Ramos (cell line): ENCODE measurements at regions not wholly inside any gene's neighbourhood (a gene's known extent, or its start where the extent isn't known, plus 50 kb on each side); places are given as distances from the start of the nearest gene placed in this dataset.
"Not testable (repeated sequence)": the region's sequence is repeated elsewhere in the genome, so short reads cannot be mapped to it uniquely, and the experiment has no call there.

Source experiments
- in situ Hi-C: fragments of 300-500 bp; cut with MboI; formaldehyde crosslinking; loops from one replicate; pipeline ENCODE4 v1.14.3; 2022; ENCODE audit warnings: low sequenced_read_pairs; ENCODE audit not compliant: unreplicated experiment

DNA sequence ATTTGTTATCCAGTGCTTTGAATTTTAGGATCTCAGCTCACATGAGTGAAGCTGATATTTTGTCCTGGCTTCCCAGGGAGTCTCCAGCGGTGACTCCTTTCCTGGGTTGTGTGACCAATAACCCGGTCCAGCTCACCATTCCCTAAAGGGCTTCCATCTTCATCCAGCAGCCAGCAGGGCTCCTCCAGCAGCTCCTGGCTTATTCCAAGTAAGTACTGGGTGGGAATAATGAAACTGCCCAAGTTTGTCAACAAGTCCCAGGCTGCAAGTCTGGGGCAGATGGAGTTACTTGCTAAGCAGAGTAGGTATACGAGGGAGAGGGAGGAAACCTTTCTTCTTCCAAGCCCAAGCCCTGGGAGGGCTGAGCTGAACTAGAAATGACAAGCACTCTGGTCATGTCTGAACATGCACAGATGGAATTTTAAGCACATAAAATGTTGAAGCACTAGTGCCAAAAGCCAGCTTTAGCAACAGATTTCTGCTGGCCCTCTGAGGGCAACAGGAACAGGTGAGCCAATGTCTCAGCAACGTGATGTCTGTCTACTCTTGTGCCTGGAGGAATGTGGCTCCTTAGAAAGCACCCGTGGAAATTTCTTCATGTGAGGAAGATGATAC, 153.7 kb upstream of the DAPK1 start:
- in situ Hi-C loops: loop anchor here (25.0 kb wide), 1 partner anchor 907 kb away; no protein-coding TSS in a partner anchor

DNA sequence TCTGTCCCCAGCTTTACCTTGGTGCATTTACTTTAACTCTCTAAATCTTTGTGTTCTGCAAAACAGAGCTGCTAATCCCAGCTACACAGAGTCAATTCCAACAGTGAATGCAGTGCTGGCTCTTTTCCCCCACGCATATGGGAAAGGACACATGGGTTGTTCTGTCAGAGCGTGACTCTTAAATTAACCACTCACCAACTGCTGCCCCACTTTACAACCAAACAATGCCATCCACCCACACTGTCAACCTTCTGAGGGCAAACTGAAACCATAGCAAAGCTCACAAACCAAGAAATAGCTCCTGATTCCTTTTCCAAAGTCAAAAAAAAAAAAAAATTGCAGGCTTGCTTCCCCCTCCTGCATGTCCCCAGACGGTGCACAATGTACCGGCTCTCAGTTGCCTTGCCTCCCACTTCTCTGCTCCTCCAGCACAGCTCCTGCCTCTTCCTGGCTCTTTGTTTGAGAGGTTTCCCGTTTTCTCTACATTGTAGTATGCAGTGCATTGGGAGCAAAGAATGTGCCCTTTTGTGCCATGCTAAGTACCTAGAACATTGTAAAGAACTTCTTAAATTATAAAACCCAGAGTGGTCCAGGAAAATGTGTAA, 151.5 kb upstream of the DAPK1 start:
- in situ Hi-C loops: loop anchor here (25.0 kb wide), 1 partner anchor 909 kb away; no protein-coding TSS in a partner anchor

DNA sequence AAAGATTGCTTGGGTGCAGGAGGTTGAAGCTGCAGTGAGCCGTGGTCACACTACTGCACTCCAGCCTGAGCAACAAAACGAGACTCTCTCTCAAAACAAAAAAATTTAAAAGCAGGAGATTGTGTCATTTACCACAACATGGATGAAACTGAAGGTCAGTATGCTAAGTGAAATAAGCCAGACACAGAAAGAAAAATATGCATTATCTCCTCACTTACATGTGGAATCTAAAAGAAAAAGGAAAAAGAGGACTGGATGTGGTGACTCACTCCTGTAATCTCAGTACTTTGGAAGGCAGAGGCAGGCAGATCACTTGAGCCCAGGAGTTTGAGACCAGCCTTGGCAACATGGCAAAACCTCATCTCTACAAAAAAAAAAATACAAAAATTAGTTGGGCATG, 146.8 kb upstream of the DAPK1 start:
- in situ Hi-C loops: no loop called here

DNA sequence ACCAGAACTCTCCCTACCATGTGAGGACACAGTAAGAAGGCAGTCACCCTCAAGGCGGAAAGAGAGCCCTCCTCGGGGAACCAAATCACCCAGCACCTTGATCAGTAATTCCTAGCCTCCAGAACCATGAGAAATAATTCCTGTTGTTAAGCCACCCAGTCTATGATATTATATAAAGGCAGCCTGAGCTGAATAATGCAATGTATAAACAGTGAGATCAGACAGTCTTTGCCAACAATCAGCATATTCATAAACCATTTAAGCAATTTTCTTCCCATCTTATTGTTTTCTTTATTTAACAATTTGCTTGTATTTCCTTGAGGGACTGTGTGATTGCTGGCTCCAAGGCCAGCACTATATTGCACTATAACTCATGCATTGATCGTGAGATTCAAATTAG, 144.4 kb upstream of the DAPK1 start:
- in situ Hi-C loops: no loop called here

DNA sequence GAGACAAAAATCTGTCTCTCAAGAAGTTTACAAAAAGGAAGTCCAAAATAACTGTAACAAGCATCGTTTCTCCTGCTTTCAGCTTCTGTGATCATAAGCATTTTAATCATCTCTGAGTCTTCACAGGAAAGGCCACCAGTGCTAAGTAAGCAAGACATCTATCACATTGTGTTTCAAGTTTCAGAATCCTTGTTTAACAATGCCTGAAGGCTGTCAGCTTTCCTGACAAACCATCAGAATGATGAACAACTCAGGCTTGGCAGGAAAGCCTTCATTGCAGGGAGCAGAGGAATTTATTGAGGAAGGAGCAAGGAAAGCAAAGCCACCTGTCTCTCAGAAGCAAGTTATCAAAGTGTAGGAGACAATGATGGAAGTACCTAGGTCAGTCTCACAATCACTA, 143.5 kb upstream of the DAPK1 start:
- in situ Hi-C loops: no loop called here

DNA sequence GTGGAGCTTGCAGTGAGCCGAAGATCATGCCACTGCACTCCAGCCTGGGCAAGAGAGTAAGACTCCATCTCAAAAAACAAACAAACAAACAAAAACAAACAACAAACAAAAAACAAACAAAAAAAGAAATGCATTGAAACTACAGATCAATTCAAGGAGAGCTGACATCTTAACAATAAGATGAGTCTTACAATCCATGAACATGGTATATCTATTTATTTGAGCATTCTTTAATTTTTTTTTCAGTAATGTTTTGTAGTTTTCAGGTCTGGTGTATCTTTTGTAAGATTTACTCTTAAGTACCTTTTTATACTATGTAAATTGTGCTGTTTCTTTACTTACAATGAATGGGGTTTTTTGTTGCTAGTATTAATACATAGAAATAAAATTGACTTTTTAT, 140.1 kb upstream of the DAPK1 start:
- in situ Hi-C loops: no loop called here

DNA sequence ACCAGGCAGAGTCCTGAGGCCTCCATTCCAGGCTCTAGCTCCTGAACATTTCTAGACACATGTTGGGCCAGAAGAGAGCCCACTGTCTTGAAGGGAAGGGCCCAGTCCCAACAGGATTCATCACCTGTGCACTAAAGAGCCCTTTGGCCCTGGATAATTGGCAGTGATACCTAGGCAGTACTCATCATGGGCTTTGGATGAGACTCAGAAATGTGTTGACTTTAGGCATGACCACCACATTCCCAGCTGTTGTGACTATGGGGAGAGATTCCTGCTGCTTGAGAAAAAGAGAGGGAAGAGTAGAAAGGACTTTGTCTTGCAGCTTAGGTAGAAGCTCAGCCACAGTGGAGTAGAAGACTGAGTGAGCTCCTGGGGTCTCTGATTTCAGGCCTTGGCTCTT, 138.4 kb upstream of the DAPK1 start:
- in situ Hi-C loops: no loop called here

DNA sequence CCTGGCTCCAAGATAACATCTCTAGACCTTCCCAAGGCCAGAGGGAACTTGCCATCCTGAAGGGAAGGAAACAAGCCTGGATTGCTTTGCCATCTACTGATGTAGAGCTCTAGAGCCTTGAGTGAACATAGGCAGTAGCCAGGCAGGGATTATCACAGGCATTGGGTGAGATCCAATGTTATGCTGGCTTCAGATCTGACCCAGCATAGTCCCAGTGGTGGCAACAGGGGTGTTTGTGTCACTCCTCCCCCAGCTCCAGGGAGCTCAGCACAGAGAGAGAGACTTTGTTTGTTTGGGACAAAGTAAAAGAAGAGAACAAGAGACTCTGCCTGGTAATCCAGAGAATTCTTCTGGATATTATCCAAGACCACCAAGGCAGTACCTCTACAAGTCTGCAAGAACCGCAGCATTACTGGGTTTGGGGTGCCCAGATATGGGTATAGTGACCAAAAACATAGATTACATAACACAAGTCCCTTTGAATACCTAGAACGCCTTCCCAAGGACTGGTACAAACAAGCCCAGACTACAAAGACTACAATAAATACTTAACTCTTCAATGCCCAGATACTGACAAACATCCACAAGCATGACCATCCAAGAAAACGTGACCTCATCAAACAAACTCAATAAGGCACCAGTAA, 137.6 kb upstream of the DAPK1 start:
- in situ Hi-C loops: no loop called here

DNA sequence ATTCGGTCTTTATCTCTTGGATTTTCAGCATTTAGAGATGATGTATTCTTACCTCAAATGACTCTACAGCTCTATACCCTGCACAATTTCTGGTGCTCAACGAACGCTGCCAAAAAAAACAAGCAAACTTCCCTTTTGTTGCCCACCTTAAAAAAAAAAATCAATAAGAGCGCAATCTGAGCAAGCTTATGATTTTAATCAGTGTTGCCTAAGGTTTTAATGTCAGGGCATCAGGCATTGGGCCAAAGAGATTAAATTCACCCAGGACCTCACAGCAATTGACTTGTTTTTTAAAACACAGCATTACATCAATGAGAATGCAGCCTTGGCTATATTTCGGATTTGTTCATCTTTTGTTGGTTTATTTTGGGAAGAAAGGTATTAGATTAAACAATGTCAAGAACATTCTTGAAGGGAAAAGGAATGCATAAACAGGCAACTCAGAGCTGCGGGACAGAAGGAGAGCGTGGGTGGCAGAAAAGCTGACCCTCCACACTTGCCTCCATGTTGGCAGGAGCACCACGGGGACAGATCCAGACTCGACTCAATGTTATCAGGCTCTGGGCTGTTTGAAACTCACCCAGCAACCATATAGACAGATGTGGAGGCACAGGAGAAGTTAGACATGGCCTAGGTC, 127.5 kb upstream of the DAPK1 start:
- in situ Hi-C loops: no loop called here

DNA sequence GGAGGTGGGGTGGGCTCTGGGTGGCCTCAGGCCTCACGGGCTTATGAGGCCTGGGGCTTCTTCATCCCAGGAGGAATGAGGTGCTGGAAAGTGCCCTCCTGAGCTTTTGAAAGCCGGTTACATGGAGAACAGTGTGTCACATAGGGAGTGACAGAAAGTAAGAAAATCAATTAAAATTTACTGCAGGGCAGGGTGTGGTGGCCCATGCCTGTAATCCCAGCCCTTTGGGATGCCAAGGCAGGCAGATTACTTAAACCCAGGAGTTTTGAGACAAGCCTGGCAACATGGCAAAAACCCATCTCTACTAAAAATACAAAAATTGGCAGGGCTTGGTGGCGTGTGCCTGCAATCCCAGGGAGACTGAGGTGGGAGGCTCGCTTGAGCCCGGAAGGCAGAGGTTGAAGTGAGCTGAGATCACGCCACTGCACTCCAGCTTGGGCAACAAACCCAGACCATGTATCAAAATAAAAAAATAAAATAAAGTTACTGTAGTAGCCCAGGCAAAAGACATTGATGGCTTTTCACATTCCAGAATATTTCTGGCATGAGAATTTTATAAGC, 125.8 kb upstream of the DAPK1 start:
- in situ Hi-C loops: no loop called here

DNA sequence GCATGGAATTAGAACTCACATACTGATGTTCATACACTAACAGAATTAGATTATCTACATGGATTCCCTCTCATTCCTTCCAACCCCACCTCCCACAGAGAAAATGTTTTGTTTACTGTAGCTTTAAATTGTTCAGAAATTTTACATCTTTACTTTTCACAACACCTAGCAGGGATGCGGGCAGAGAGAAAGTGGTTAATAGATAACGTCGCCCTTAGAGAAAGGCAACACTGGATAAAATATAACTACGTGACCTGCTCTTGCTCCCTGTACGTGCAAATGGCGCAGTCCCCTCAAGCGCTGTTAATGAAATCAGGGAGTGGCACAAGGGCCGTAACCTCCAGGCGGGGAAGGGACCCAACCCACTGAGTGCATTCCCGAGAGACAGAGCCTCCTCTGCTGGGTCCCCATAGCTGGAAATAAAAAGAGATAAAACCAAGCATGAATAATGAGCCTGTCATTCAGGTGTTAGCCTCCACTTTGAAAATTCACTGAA, 125.3 kb upstream of the DAPK1 start:
- in situ Hi-C loops: no loop called here

DNA sequence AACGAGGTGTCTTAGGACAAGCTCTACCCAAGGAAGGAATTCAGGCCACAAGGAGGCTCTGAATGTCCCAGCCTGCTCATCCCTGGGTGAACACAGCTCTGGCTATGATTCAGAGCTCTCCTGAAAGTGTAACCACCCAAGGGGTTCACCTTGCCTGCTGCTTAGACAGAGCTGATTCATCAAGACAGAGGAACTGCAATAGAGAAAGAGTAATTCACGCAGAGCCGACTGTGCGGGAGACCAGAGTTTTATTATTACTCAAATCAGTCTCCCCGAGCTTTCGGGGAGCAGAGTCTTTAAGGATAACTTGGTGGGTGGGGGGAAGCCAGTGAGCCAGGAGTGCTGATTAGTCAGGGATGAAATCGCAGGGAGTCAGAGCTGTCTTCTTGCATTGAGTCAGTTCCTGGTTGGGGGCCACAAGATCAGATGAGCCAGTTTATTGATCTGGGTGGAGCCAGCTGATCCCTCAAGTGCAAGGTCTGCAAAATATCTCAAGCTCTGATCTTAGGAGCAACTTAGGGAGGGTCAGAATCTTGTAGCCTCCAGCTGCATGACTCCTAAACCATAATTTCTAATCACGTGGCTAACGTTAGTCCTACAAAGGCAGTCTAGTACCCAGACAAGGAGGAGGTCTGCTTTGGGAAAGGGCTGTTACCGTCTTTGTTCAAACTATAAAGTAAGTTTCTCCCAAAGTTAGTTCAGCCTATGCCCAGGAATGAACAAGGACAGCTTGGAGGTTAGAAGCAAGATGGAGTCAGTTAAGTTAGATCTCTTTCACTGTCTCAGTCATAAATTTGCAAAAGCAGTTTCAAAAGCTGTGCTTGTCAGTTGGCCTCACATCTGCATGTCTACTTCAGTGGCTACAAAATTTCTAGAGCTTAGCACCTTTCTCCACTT, 123.4 kb upstream of the DAPK1 start:
- in situ Hi-C loops: not testable (repeated sequence)

DNA sequence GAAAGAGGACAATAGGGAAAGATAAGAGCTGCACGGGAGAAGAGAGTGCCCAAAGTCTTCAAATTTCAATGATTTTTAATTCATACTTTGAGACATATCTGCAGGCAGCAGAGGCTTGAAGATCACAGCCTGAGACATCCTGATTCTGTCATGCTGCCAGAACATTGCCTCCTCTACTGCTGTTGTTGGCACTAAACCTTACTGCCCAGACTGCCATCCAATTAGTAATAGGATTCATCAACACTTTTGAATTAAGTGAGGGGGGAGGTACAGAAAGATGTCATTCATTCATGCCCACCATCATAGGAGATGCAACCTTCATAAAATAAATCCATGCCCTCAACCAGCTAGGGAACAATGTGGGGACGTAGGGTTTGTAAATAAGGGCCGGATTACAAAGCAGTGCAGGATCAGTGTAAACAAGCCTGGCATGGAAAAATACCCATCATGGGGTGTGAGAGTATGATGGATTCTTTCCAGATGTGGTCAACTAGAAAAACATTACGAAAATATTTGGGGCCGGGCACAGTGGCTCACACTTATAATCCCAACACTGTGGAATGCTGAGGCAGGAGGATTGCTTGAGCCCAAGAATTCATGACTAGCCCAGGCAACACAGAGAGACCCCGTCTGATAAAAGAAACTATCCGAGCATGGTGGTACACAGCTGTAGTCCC, 122.1 kb upstream of the DAPK1 start:
- in situ Hi-C loops: no loop called here

DNA sequence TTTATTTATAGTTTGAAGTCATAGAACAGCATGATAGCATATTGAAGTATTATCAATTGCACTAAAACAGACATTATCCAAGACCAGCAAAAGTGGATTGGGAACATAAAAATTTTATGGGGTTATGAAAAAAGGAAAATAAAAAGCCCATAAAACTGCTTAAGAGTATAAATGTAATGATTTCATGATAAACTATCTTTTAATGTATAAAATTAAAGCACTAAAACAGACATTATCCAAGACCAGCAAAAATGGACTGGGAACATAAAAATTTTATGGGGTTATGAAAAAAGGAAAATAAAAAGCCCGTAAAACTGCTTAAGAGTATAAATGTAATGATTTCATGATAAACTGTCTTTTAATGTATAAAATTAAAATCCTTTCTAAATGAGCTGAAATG, 119.0 kb upstream of the DAPK1 start:
- in situ Hi-C loops: no loop called here

DNA sequence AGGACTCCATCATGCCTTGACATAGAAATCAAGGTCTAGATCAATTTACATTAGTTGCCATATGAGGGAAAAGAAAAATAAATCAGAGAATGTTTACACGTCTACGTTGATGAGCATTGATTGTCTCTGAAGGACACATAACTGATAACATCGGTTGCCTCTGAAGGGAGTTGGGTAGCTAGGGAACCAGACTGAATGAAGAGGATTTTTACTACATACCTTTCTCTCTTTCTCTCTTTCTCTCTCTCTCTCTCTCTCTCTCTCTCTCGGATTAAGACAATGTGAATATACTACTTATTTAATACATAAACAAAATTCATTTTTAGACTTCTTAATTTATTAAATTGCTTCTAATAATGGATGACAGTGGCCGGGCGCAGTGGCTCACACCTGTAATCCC, 118.4 kb upstream of the DAPK1 start:
- in situ Hi-C loops: no loop called here

DNA sequence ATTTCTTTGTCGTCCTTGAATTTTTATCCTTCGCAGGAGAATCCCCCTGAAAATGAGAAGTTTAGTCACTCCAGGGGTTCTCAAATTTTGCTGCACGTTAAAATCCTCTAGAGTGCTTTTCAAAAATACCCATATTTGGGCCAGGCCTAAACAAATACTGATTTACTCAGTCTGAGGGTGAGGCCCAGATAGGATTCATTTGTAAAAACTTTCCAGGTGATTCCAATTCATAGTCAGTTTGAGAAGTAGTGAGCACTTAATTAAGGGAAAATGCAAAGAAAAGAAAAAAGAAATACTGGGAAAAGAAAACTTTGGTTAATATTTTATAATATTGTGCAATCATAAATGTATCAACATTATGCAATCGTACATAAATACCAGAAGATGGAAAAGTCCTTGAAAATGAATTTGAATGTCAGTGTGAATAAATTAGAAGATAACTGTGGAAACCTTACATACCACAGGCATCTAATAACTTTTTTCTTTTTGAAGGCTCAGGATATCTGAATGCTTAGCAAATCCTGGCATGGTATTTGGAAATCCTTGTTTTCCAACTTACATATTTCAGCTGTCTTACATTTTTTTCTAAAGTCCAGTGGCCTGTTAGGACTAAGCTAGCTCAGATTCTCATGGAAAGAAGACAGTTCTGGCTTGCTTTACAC, 116.5 kb upstream of the DAPK1 start:
- in situ Hi-C loops: no loop called here

DNA sequence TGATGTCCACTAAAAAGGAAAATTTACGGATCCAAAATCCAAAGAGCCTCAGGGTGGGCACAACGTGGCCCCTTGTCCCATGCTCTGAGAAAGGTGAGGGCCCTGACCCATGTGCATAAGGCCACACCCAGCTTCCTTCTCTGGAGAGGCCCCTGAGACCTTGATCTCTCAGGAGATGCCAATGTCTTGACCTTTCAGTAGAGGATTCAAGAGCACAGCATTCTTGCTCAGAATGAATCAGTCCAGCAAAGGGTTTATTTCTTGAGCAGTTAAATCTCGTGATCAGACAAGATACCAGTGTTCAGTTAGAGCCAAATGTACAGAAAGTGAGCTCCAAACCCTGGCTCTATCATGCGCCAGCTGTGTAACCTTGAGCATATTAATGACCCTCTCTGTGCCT, 115.9 kb upstream of the DAPK1 start:
- in situ Hi-C loops: no loop called here

DNA sequence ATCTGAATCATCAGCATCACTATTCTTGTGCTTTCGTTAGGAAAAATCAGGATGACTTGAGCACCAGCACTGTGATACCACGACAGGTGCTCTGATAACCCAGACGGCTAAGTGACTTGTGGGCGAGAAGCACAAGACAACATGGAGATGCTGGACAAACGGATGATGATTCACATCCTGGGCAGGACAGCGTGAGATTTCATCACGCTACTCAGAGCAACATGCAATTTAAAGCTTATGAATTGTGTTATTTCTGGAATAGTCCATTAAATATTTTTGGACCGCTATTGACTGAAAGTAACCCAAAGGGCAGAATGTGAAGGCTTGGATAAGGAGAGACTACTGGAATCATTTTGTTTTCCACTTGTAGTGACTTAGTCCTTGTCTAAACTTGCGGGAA, 114.8 kb upstream of the DAPK1 start:
- in situ Hi-C loops: no loop called here
